Fibroblast of villous mesenchyme (primary cell): ENCODE measurements at regions not wholly inside any gene's neighbourhood (a gene's known extent, or its start where the extent isn't known, plus 50 kb on each side); places are given as distances from the start of the nearest gene placed in this dataset.

Experiments used
- DNase-seq: peaks from one replicate; pipeline ENCODE4 v3.0.0-alpha.2; 2010; ENCODE audit warnings: low read depth
- H3K4me3 ChIP-seq: 2 replicates; pipeline ENCODE4 v1.5.1; 2011; ENCODE audit warnings: low read depth, mild to moderate bottlenecking, low read length
- TF ChIP-seq, protein P1 (sequence below): IDR thresholded peaks from 2 replicates; pipeline ENCODE4 v1.5.1; 2012; ENCODE audit warnings: low read depth, mild to moderate bottlenecking, low read length; ENCODE audit not compliant: insufficient read depth

DNA sequence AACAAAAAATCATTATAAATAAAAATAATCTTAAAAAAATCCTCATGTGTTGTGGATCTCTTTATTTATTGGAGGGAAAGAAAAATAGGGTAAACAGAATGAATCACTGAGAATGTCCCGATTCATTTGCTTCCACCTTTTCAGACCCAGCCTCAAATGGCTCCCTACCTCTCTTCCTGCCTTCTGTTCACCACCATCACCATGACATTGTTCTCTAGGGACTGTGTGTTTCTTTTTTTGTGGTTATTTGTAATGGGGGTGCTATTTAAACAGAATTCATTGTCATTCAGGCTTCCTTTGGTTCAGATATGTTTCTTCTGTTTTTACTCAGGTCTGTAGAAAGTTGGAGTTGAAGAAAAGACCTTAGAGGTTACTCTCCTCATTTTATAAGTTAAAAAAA lies 198.2 kb downstream of the KIF4B start:
- TF ChIP-seq, protein P1, sequence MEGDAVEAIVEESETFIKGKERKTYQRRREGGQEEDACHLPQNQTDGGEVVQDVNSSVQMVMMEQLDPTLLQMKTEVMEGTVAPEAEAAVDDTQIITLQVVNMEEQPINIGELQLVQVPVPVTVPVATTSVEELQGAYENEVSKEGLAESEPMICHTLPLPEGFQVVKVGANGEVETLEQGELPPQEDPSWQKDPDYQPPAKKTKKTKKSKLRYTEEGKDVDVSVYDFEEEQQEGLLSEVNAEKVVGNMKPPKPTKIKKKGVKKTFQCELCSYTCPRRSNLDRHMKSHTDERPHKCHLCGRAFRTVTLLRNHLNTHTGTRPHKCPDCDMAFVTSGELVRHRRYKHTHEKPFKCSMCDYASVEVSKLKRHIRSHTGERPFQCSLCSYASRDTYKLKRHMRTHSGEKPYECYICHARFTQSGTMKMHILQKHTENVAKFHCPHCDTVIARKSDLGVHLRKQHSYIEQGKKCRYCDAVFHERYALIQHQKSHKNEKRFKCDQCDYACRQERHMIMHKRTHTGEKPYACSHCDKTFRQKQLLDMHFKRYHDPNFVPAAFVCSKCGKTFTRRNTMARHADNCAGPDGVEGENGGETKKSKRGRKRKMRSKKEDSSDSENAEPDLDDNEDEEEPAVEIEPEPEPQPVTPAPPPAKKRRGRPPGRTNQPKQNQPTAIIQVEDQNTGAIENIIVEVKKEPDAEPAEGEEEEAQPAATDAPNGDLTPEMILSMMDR, result no peak
- no peak for DNase-seq
- H3K4me3 ChIP-seq, result no peak overlapping the region

DNA sequence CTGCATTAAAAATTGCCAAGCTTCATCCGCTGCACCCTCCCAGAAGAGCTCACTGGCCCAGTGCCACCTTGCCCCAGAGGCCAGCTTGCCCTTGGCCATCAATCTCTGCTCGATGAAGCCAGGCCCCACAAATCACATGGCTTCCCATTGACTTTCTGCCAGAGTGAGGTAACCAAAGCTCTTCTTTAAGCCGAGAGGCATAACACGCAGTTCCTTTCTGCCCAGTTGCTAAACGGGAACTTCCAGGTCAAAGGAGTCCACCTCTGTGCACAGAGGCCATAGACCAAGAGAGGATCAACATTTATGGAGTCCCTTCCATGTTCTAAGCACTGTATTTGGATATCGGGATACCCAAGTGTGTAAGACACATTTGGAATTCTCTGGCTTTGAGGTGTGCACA lies 208.8 kb downstream of the KIF4B start:
- TF ChIP-seq, protein P1, result no peak
- DNase-seq, result no peak
- H3K4me3 ChIP-seq, result no peak overlapping the region

DNA sequence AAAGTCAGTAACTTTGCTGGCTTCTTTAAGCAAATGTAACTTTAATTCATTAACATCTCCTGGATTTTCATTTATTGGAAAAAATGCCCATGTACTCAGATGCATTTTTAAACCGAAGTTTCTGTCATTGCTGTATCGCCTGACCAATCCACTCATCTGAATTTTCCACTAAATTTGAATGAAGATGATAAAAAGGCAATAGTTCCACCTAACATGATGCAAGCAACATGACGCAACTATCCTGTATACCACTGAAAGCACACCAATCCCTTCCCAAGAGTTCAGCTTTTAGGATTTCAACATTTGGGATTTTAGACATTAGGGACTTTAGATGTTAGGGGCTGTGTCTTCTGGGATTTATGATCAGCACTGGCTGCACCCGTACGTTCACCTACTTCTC lies 215.6 kb downstream of the KIF4B start:
- TF ChIP-seq, protein P1, result no peak
- no peak for DNase-seq
- H3K4me3 ChIP-seq, result no peak overlapping the region

DNA sequence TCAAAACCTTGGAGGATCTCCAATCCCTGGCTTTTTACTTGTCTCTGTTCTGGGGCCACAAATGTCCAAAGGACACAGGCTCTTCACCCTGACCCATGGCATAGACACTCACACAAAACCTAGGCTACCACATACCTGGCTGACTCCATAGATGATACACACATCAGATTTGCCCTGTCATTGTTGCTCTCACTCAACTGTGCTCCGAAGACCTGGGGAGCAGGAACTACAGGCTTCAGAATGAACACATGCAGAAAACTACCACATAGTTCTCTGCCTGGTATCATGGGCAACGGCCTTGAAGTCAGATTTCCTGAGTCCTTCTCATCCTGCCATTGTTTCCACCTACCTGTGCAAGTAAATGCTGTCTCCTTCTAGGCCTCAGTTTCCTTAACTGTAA lies 226.2 kb downstream of the KIF4B start:
- H3K4me3 ChIP-seq, result no peak overlapping the region
- DNase-seq, result no peak
- TF ChIP-seq, protein P1, result no peak

DNA sequence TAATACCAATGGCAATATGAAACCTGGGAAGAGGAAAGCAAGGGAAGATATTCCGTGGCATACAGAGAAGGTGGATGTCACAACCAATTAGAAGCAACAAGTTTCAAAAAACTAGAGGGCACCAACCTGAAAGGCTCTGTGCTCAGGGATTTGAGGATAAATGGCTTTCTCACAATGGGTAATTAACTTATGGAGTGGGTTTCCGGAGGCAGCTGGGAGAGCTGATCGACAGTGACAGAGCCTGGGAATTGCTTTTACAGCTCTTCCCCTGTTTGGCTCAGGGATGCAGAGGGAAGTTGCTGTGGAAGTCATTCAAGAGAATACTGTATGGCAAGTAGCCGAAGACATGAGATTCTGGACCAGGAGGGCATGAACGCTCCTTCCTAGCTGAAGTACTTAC lies 237.0 kb downstream of the KIF4B start:
- DNase-seq, result no peak
- H3K4me3 ChIP-seq, result no peak overlapping the region
- TF ChIP-seq, protein P1, result no peak

DNA sequence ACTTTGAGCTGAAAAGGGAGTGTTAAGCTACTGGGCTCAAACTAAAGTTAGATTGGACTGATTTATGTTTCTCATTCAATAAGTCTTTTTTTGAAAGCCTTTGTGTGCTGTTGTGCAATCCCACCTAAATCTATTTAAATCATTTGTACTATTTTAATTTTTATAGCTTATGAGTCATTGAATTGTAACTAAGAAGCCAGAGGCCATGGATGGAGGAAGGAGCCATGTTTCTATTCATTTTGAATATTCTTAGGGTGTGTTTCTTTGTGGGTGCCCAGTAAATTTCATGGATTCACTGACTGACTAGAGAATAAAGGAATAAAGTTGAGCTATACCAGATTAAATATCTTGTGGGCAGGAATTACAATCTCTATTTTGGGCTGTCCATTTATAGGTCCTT lies 238.5 kb downstream of the KIF4B start:
- no peak for DNase-seq
- TF ChIP-seq, protein P1, result no peak
- no peak overlapping the region for H3K4me3 ChIP-seq

DNA sequence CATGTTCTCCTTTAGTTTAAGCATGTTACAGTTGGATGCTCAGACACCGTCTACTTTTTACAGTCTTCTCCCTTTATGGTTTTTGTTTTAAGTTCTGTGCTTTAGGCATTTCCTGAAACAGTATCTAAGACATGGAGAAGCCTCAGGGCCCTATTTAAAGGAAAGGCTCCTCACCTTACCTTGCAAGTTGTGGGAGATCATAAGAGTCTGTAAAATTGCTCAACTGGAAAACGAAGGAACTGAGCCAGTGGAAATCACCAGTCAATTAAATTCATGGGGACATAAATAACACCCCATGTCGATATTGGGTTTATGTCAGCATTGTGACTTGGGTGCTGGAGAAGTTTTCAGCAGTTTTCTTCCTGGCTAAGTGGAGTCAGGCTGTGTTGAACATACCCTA lies 239.2 kb downstream of the KIF4B start:
- TF ChIP-seq, protein P1, result no peak
- no peak overlapping the region for H3K4me3 ChIP-seq
- DNase-seq, result no peak
